Gastroesophageal sphincter (tissue), 3 donors: ENCODE measurements at regions not wholly inside any gene's neighbourhood (a gene's known extent, or its start where the extent isn't known, plus 50 kb on each side); places are given as distances from the start of the nearest gene placed in this dataset.

Source experiments
- CTCF ChIP-seq, 4 experiments: fragments of 200-600 bp in 2 of 4; fragments of 450-650 bp in 2 of 4; sonication (generic) in 1 of 4; IDR thresholded peaks; one replicate each; pipeline ENCODE4 v1.5.1; 2017 to 2019; ENCODE audit warnings: antibody characterized with exemption in 4 of 4, mild to moderate bottlenecking in 2 of 4, moderate library complexity in 2 of 4
- EP300 ChIP-seq: sonication (generic); formaldehyde crosslinking; IDR thresholded peaks from one replicate; pipeline ENCODE4 v1.6.1; 2017; ENCODE audit warnings: antibody characterized with exemption, mild to moderate bottlenecking

GRCh38 chr2:76187415-76187814 is 476.7 kb upstream of the GCFC2 start:
- TF ChIP-seq CTCF (IDR thresholded peaks at IDR 0.05) (no peak), EP300 (no peak)
